Heart left ventricle (tissue), 16 donors: ENCODE measurements at regions not wholly inside any gene's neighbourhood (a gene's known extent, or its start where the extent isn't known, plus 50 kb on each side); places are given as distances from the start of the nearest gene placed in this dataset.

Experiments used
- ATAC-seq, 4 donors: fragments of 200-7000 bp; cut with Tn5 transposase; one replicate each; pipeline ENCODE4 v1.9.1; 2020 to 2022; ENCODE audit warnings: moderate library complexity in 4 of 4, mild to moderate bottlenecking in 3 of 4, moderate number of reproducible peaks in 1 of 4
- DNase-seq, 5 donors: peaks; one replicate each; pipeline ENCODE4 v3.0.0-alpha.2; 2020
- H3K27ac ChIP-seq, 12 donors: fragments of 200-600 bp; sonication (generic) in 4 of 12; one replicate each; pipeline versions ENCODE4 v1.5.0 to v1.8.0; 2016 to 2022; ENCODE audit warnings: mild to moderate bottlenecking in 2 of 12
- H3K27me3 ChIP-seq, 9 donors: fragments of 200-600 bp; sonication (generic) in 2 of 9; one replicate each; pipeline versions ENCODE4 v1.5.1 to v1.8.0; 2016 to 2022; ENCODE audit warnings: mild to moderate bottlenecking in 3 of 9
- H3K36me3 ChIP-seq, 9 donors: fragments of 200-600 bp; sonication (generic) in 2 of 9; one replicate each; pipeline versions ENCODE4 v1.5.0 to v1.8.0; 2018 to 2022; ENCODE audit warnings: mild to moderate bottlenecking in 2 of 9
- H3K4me1 ChIP-seq, 12 donors: fragments of 200-600 bp; sonication (generic) in 4 of 12; one replicate each; pipeline versions ENCODE4 v1.5.0 to v1.8.0; 2016 to 2022; ENCODE audit warnings: mild to moderate bottlenecking in 3 of 12
- H3K4me3 ChIP-seq, 12 donors: fragments of 200-600 bp; sonication (generic) in 4 of 12; one replicate each; pipeline versions ENCODE4 v1.5.0 to v1.8.0; 2017 to 2022; ENCODE audit warnings: mild to moderate bottlenecking in 9 of 12, moderate library complexity in 4 of 12
- H3K9me3 ChIP-seq, 12 donors: fragments of 200-600 bp; sonication (generic) in 4 of 12; one replicate each; pipeline versions ENCODE4 v1.5.0 to v1.8.0; 2016 to 2022; ENCODE audit warnings: mild to moderate bottlenecking in 1 of 12
- POLR2A ChIP-seq, 2 donors: fragments of 450-650 bp; IDR thresholded peaks; one replicate each; pipeline ENCODE4 v1.6.1; 2017; ENCODE audit warnings: antibody characterized with exemption in 2 of 2, mild to moderate bottlenecking in 2 of 2, moderate library complexity in 2 of 2
- WGBS, 4 donors: extraction: QIAGEN DNeasy Blood & Tissue Kit in 2 of 4; methylation state at CpG; one replicate each; pipeline versions ENCODE4 v1.1.5 to v1.1.7; 2013 to 2018; 5-methylcytosine and 5-hydroxymethylcytosine counted together
- intact Hi-C, 10 donors: fragments of 100-400 bp; cut with DNase I; formaldehyde crosslinking; loops; one replicate each; pipeline versions ENCODE4 v1.11.1 to v1.14.2; 2022
- TF ChIP-seq, protein P1 (sequence below), 12 donors: fragments of 200-600 bp; sonication (generic) in 4 of 12; IDR thresholded peaks; one replicate each; pipeline versions ENCODE4 v1.5.0 to v1.8.0; 2018 to 2022; ENCODE audit warnings: antibody characterized with exemption in 12 of 12, mild to moderate bottlenecking in 5 of 12
- donor health status: ischemic (EF 13 %, LVEDD 7.1; RV severe dilation, severe dysfunction).
- donor health status: healthy with polysubstance abuse.
- donor health status: DM: no; HTN: yes; CAD: no.
- donor health status: DM: no; HTN: no; CAD: no.
- donor health status: ischemic (EF 25% LVEDD 6.9; RV normal size, moderate dysfunction).
- donor health status: ischemic (EF 25% LVEDD 5.7; RV mildly dilated, moderate dysfunction).
- donor health status: healthy.
- donor health status: DM: yes; HTN: yes; CAD: no.
- donor health status: ischemic (EF 35%, LVEDD 5.7; RV mildly dilated, moderate dysfunction).
- donor health status: nonischemic (EF 11% LVEDD 7.7; RV severe dilation, severe dysfunction).
- donor health status: DM: yes; HTN: yes; CAD: no.
- donor health status: PGD.
- donor health status: ischemic (EF 29% LVEDD 5.4; RV normal size, mild dysfunction).
- donor health status: nonischemic (EF 23%, LVEDD 6.1; RV moderate dilation, normal function).

GRCh38 chr15:47652328-47652727 lies 65.0 kb upstream of the SEMA6D start:
- TF ChIP-seq POLR2A (IDR thresholded peaks at IDR 0.05), result no peak
- TF ChIP-seq, protein P1, sequence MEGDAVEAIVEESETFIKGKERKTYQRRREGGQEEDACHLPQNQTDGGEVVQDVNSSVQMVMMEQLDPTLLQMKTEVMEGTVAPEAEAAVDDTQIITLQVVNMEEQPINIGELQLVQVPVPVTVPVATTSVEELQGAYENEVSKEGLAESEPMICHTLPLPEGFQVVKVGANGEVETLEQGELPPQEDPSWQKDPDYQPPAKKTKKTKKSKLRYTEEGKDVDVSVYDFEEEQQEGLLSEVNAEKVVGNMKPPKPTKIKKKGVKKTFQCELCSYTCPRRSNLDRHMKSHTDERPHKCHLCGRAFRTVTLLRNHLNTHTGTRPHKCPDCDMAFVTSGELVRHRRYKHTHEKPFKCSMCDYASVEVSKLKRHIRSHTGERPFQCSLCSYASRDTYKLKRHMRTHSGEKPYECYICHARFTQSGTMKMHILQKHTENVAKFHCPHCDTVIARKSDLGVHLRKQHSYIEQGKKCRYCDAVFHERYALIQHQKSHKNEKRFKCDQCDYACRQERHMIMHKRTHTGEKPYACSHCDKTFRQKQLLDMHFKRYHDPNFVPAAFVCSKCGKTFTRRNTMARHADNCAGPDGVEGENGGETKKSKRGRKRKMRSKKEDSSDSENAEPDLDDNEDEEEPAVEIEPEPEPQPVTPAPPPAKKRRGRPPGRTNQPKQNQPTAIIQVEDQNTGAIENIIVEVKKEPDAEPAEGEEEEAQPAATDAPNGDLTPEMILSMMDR (IDR thresholded peaks at IDR 0.05), result no peak
- no peak overlapping the region for H3K27ac ChIP-seq
- 47 to 61% (median 56%) methylated on average over 7 of the region's 7 CpGs for WGBS, 4 donors
- no peak for DNase-seq
- intact Hi-C loops, result no loop called here
- H3K27me3 ChIP-seq, result peaks cover 0 to 9% (median 0%) of the 10 kb centered on the region in 9 donors
- H3K9me3 ChIP-seq, result no peaks in the 10 kb centered on the region
- no peak overlapping the region for H3K4me3 ChIP-seq
- no peaks in the 10 kb centered on the region for H3K4me1 ChIP-seq
- ATAC-seq, result no peak
- no peaks in the 10 kb centered on the region for H3K36me3 ChIP-seq

DNA sequence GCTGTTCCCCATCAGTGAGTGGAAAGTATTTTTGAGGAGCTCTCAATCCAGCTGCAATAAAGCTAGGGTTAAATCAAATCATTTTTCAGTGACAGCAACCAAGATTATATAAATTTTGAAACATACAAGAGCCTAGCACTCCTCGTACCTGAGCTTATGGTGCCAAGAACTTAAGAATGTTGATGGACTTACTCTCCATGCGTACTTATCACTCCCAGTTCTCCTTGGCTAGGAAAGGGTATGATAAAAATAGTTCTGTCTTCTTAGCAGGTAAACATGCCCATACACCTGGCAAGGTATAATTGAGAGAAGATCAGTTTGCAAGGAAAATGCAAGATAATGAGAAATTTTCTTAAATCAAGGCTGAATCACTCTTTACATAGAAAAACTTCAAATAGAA lies 64.5 kb upstream of the SEMA6D start:
- H3K36me3 ChIP-seq, result no peaks in the 10 kb centered on the region
- H3K27ac ChIP-seq, result no peak overlapping the region
- no peaks in the 10 kb centered on the region for H3K9me3 ChIP-seq
- no peaks in the 10 kb centered on the region for H3K4me1 ChIP-seq
- DNase-seq (no peak), ATAC-seq (no peak)
- H3K27me3 ChIP-seq, result peaks cover 0 to 9% (median 0%) of the 10 kb centered on the region in 9 donors
- 52 to 87% (median 71%) methylated on average over 2 of the region's 2 CpGs for WGBS, 4 donors
- no peak overlapping the region for H3K4me3 ChIP-seq
- intact Hi-C loops, result no loop called here
- TF ChIP-seq POLR2A (IDR thresholded peaks at IDR 0.05), result no peak
- TF ChIP-seq, protein P1 (IDR thresholded peaks at IDR 0.05), result no peak

- Histone ChIP-seq H3K27me3 (no peaks in the 10 kb centered on the region), H3K4me3 (no peak overlapping the region), H3K4me1 (peaks cover 0 to 4% (median 0%) of the 10 kb centered on the region in 12 donors), H3K27ac (no peak overlapping the region), H3K9me3 (no peaks in the 10 kb centered on the region), H3K36me3 (no peaks in the 10 kb centered on the region)
- intact Hi-C loops, result no loop called here
- no peak for DNase-seq
- 92 to 97% (median 94%) methylated on average over 5 of the region's 5 CpGs for WGBS, 4 donors
- ATAC-seq, result no peak
- TF ChIP-seq, protein P1 (IDR thresholded peaks at IDR 0.05), result no peak
- TF ChIP-seq POLR2A (IDR thresholded peaks at IDR 0.05), result no peak
Observed at GRCh38 chr15:47661661-47662180, 55.6 kb upstream of the SEMA6D start.

DNA sequence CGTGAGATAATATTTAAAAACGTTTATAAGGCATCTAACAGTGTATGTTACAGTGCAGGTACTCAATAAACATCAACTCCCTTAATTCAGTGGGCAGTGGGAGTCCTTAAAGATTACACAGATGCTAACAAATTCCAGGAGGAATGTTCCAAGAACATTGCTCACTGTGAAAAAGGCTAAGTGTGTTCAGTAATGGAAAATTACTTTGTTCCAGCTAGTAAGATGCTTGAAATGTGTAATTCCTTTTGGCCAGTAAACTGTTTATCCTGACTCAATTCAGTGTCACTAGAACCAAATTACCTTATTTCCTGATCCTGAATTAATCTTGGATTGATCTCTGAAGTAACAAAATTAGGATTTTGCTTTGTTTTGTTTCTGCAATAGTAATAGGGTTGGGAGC lies 54.2 kb upstream of the SEMA6D start:
- intact Hi-C loops, result no loop called here
- TF ChIP-seq, protein P1 (IDR thresholded peaks at IDR 0.05), result no peak
- no peak for TF ChIP-seq POLR2A (IDR thresholded peaks at IDR 0.05)
- Histone ChIP-seq H3K4me1 (peaks cover 0 to 4% (median 0%) of the 10 kb centered on the region in 12 donors), H3K9me3 (no peaks in the 10 kb centered on the region), H3K36me3 (no peaks in the 10 kb centered on the region), H3K4me3 (no peak overlapping the region), H3K27ac (no peak overlapping the region), H3K27me3 (no peaks in the 10 kb centered on the region)
- ATAC-seq, result no peak
- 39 to 74% (median 67%) methylated on average over 2 of the region's 2 CpGs for WGBS, 4 donors
- DNase-seq, result no peak
